ENCODE measurements at regions not wholly inside any gene's neighbourhood (a gene's known extent, or its start where the extent isn't known, plus 50 kb on each side); places are given as distances from the start of the nearest gene placed in this dataset.

DNA sequence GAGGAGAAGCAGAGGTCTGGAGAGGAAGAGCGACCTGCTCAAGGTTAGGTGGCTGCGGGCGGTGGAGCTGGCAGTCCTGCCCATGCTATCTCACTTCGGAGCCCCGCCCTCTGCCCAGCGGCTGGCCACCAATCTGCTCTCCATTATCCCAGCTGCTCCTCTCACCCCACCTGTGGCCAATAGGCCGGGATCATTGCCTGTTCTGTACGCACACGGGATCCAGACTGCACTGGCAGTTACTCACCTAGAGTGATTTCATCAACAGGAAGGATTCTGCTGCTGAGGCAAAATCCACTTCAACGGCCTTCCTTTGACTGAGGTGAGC, 100.6 kb downstream of the TLE3 start:
- DNase-seq = no peak
